ENCODE measurements at regions not wholly inside any gene's neighbourhood (a gene's known extent, or its start where the extent isn't known, plus 50 kb on each side); places are given as distances from the start of the nearest gene placed in this dataset.

GRCh38 chr12:34304546-34304945, 282.2 kb downstream of the ALG10 start:
- TF ChIP-seq CTCF (conservative IDR thresholded peaks at IDR 0.05) (no peak), ZFX (IDR thresholded peaks at IDR 0.05) (no peak)
